Nephron progenitor cell (in vitro differentiated cells): ENCODE measurements at regions not wholly inside any gene's neighbourhood (a gene's known extent, or its start where the extent isn't known, plus 50 kb on each side); places are given as distances from the start of the nearest gene placed in this dataset.
A peak's percentile ranks its signal among the peaks of the same experiment; 100 is the strongest.
"Not testable (repeated sequence)": the region's sequence is repeated elsewhere in the genome, so short reads cannot be mapped to it uniquely, and the experiment has no call there.

ENCODE experiments used
- DNase-seq: peaks from one replicate; pipeline ENCODE4 v3.0.0; 2021
- H3K27ac Mint-ChIP-seq: 2 replicates; pipeline ENCODE4 v1.8.0; 2021; ENCODE audit warnings: mild to moderate bottlenecking, moderate library complexity, mixed read lengths
- H3K27me3 Mint-ChIP-seq: 2 replicates; pipeline ENCODE4 v1.8.0; 2021; ENCODE audit warnings: mild to moderate bottlenecking, low read depth, mixed read lengths; ENCODE audit not compliant: poor library complexity
- H3K36me3 Mint-ChIP-seq: 2 replicates; pipeline ENCODE4 v1.8.0; 2021; ENCODE audit warnings: low read depth, mixed read lengths
- H3K4me1 Mint-ChIP-seq: 2 replicates; pipeline ENCODE4 v1.8.0; 2021; ENCODE audit warnings: mixed read lengths
- H3K4me3 Mint-ChIP-seq: 2 replicates; pipeline ENCODE4 v1.8.0; 2021; ENCODE audit warnings: mild to moderate bottlenecking, moderate library complexity, mixed read lengths
- H3K9me3 Mint-ChIP-seq: 2 replicates; pipeline ENCODE4 v1.8.0; 2021; ENCODE audit warnings: mild to moderate bottlenecking, moderate library complexity, mixed read lengths
- TF ChIP-seq, protein P1 (sequence below): fragments of 200-600 bp; sonication (generic); IDR thresholded peaks from 2 replicates; pipeline ENCODE4 v1.5.0; 2021; ENCODE audit warnings: antibody characterized with exemption

DNA sequence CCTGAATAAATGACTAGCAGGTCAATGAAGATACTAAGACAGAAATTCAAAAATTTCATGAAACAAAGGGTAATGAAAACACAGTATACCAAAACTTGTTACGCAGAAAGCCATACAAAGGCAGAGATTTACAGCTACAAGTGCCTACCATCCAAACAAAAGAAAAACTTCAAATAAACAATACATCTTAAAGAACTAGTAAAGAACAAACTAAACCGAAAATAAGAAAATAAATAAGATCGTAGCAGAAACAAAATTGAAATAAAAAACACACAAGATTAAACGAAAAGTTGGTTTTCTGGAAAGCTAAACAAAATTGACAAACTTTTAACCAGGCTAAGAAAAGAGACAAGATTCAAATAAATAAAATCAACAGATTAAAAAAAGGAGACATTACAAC is 51.5 kb downstream of the VPREB1 start:
- DNase-seq, H3K9me3 Mint-ChIP-seq, H3K36me3 Mint-ChIP-seq, H3K27ac Mint-ChIP-seq, H3K27me3 Mint-ChIP-seq: not testable (repeated sequence)
- H3K4me3 Mint-ChIP-seq, result peak overlapping the region; percentile 72
- peaks cover 29% of the 10 kb centered on the region for H3K4me1 Mint-ChIP-seq

DNA sequence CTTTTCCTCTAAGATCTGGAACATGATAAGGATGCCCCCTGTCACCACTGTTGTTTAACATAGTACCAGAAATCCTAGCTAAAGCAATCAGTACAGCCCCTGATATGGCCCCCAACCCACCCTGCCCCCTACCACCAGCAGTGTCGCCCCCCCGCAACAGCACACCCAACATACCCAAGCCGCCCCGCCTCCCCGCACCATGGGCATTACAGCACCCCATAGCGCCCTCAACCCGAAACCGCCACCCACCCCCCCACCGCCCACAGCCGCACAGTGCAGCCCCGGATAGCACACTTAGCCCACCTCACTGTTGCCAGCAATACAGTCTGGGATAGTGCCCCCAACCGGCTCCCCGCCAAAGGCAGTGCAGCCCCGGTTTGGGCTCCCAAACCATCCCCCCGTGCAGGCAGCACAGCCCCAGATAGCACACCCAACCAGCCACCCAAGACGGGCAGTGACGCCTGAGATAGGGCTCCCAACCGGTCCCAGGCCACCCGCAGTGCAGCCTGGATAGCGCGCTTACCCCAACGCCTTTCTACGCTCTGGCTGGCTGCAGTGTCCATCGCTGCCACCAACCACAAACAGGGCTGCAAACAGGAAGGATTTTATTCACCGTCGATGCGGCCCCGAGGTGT is 52.7 kb downstream of the VPREB1 start:
- H3K4me1 Mint-ChIP-seq, result peaks cover 29% of the 10 kb centered on the region
- H3K27me3 Mint-ChIP-seq, H3K36me3 Mint-ChIP-seq, H3K9me3 Mint-ChIP-seq: not testable (repeated sequence)
- DNase-seq, result peak; percentile 34
- peak overlapping the region; percentile 48 for H3K27ac Mint-ChIP-seq
- peak overlapping the region; percentile 86 for H3K4me3 Mint-ChIP-seq

DNA sequence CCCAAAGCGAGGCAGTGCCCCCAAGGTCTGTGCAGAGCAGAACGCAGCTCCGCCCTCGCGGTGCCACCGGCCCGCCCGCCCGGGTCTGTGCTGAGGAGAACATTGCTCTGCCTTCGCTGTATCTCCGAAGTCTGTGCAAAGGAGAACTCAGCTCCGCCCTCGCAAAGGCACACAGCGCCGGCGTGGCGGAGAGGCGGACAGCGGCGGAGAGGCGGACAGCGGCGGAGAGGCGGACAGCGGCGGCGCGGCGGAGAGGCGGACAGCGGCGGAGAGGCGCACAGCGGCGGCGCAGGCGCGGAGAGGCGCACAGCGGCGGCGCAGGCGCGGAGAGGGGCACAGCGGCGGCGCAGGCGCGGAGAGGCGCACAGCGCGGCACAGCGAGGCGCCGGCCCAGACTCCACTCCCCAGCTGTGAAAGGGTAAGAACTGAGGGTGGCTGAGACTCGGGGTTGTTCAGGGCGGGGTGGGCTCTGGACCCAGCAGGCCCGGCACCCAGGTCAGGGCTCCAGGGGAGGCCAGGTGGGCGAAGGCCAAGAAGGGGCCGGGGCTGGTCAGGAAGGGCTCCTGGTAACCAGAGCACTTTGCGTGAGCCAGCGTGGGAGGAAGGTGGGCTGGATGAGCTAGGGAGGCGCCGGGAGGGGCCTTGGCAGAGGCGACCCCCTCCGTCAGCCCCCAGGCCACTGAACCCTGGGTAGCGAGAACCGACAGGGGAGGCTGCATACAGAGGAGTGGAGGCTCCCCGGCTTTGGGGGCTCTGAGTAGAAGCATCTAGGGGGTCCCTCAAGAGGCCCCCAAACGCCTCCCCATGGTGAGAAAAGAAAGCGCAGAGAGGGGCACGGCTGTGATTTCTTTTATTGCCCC is 53.4 kb downstream of the VPREB1 start:
- H3K36me3 Mint-ChIP-seq, H3K9me3 Mint-ChIP-seq, H3K27me3 Mint-ChIP-seq: not testable (repeated sequence)
- H3K4me3 Mint-ChIP-seq, result peak overlapping the region; percentile 86
- H3K4me1 Mint-ChIP-seq, result peaks cover 29% of the 10 kb centered on the region
- TF ChIP-seq, protein P1, sequence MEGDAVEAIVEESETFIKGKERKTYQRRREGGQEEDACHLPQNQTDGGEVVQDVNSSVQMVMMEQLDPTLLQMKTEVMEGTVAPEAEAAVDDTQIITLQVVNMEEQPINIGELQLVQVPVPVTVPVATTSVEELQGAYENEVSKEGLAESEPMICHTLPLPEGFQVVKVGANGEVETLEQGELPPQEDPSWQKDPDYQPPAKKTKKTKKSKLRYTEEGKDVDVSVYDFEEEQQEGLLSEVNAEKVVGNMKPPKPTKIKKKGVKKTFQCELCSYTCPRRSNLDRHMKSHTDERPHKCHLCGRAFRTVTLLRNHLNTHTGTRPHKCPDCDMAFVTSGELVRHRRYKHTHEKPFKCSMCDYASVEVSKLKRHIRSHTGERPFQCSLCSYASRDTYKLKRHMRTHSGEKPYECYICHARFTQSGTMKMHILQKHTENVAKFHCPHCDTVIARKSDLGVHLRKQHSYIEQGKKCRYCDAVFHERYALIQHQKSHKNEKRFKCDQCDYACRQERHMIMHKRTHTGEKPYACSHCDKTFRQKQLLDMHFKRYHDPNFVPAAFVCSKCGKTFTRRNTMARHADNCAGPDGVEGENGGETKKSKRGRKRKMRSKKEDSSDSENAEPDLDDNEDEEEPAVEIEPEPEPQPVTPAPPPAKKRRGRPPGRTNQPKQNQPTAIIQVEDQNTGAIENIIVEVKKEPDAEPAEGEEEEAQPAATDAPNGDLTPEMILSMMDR, result peak; percentile 33
- H3K27ac Mint-ChIP-seq, result peak overlapping the region; percentile 48
- peak; percentile 83 for DNase-seq

DNA sequence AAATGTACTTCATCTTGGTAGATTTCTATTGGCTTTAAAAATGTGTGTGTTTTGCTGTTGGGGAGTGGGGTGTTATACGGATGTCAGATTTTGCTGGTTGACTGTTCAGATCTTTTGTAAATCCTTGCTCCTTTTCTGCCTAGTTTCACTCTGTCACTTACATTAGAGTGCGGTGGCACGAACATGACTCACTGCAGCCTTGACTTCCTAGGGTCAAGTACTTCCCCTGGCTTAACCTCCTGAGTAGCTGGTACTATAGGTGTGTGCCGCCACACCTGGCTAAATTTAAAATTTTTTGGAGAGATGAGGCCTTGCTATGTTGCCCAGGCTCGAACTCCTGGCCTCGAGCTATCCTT is 54.0 kb downstream of the VPREB1 start:
- not testable (repeated sequence) for H3K9me3 Mint-ChIP-seq, H3K27ac Mint-ChIP-seq, H3K36me3 Mint-ChIP-seq, H3K27me3 Mint-ChIP-seq, DNase-seq
- peaks cover 29% of the 10 kb centered on the region for H3K4me1 Mint-ChIP-seq
- peak overlapping the region; percentile 86 for H3K4me3 Mint-ChIP-seq

GRCh38 chr22:22300511-22300910 is 55.9 kb downstream of the VPREB1 start:
- H3K9me3 Mint-ChIP-seq, H3K27me3 Mint-ChIP-seq, DNase-seq, H3K27ac Mint-ChIP-seq: not testable (repeated sequence)
- Mint-ChIP-seq H3K36me3 (peaks cover 20% of the 10 kb centered on the region), H3K4me1 (peaks cover 29% of the 10 kb centered on the region), H3K4me3 (peak overlapping the region; percentile 66)

DNA sequence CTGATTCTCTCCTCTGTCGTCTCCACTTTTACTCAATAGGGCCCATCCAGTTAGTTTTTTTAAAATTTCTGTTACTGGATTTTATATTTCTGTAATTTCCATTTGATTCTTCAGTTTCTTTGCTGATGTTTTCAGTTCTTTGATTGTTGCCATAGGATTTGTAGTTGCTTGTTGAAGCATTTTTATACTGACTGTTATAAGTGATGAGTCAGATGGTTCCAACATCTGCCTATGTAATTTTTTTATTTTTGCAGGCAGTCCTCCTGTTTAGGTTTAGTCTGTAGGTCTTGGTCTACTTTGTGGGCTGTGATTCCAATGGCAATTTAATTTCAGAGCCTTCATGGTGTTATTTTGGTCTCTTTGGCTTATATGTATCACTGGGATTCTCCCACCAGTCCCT is 56.4 kb downstream of the VPREB1 start:
- Mint-ChIP-seq H3K4me1 (peaks cover 26% of the 10 kb centered on the region), H3K36me3 (peaks cover 25% of the 10 kb centered on the region)
- not testable (repeated sequence) for H3K27me3 Mint-ChIP-seq, H3K4me3 Mint-ChIP-seq, H3K27ac Mint-ChIP-seq, DNase-seq, H3K9me3 Mint-ChIP-seq

DNA sequence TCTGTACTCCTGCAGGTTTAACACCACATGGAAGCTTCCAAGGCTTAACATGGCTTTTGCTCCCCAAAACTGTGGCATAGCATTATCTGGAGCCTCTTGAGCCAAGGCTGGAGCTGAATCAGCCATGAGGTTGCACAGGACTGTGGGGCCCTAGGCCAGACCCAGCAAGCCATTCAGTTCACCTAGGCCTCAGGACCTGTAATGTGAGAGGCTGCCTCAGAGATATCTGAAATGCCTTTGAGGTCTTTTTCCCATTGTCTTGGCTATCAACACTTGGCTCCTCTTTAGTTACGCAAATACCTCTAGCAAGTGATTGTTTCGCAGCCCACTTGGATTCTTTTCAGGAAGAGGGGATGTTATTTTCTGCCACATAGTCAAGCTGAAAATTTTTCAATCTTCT is 72.0 kb downstream of the VPREB1 start:
- no peaks in the 10 kb centered on the region for H3K4me1 Mint-ChIP-seq
- no peak overlapping the region for H3K27ac Mint-ChIP-seq
- no peaks in the 10 kb centered on the region for H3K9me3 Mint-ChIP-seq
- H3K27me3 Mint-ChIP-seq, result no peaks in the 10 kb centered on the region
- no peak overlapping the region for H3K4me3 Mint-ChIP-seq
- TF ChIP-seq, protein P1, result no peak
- DNase-seq, result no peak
- peaks cover 46% of the 10 kb centered on the region for H3K36me3 Mint-ChIP-seq

DNA sequence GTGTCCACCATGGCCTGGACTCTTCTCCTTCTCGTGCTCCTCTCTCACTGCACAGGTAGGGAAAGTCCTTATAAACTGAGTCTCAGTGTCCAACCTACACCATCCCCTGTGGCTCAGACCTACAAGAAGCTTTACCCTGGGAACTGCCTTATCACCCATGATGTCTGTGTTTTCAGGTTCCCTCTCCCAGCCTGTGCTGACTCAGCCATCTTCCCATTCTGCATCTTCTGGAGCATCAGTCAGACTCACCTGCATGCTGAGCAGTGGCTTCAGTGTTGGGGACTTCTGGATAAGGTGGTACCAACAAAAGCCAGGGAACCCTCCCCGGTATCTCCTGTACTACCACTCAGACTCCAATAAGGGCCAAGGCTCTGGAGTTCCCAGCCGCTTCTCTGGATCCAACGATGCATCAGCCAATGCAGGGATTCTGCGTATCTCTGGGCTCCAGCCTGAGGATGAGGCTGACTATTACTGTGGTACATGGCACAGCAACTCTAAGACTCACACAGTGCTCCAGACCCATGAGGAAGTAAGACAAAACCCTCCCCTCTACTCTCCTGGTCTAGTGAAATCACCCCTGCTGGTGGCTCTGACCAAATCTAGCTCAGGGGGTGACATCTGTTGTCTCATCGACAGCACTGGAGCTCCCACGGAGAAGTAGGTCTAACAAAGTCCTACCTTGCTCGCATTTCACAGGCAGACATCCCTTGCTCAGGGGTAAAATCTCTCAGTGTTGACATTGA is 74.3 kb downstream of the VPREB1 start:
- TF ChIP-seq, protein P1, result no peak
- no peak overlapping the region for H3K27ac Mint-ChIP-seq
- H3K9me3 Mint-ChIP-seq, result no peaks in the 10 kb centered on the region
- no peaks in the 10 kb centered on the region for H3K4me1 Mint-ChIP-seq
- H3K36me3 Mint-ChIP-seq, result peaks cover 33% of the 10 kb centered on the region
- no peak overlapping the region for H3K4me3 Mint-ChIP-seq
- no peaks in the 10 kb centered on the region for H3K27me3 Mint-ChIP-seq
- no peak for DNase-seq
